ENCODE measurements at regions not wholly inside any gene's neighbourhood (a gene's known extent, or its start where the extent isn't known, plus 50 kb on each side); places are given as distances from the start of the nearest gene placed in this dataset.
"Not testable (repeated sequence)": the region's sequence is repeated elsewhere in the genome, so short reads cannot be mapped to it uniquely, and the experiment has no call there.

GRCh38 chr1:116847688-116848531 is 61.8 kb upstream of the PTGFRN start:
- DNase-seq (ENCODE audit: low read depth), result peak; percentile 65
- H3K4me3 ChIP-seq (replicated peaks; ENCODE audit: low read depth, low read length), result no peak overlapping the region
- TF ChIP-seq, protein P1, sequence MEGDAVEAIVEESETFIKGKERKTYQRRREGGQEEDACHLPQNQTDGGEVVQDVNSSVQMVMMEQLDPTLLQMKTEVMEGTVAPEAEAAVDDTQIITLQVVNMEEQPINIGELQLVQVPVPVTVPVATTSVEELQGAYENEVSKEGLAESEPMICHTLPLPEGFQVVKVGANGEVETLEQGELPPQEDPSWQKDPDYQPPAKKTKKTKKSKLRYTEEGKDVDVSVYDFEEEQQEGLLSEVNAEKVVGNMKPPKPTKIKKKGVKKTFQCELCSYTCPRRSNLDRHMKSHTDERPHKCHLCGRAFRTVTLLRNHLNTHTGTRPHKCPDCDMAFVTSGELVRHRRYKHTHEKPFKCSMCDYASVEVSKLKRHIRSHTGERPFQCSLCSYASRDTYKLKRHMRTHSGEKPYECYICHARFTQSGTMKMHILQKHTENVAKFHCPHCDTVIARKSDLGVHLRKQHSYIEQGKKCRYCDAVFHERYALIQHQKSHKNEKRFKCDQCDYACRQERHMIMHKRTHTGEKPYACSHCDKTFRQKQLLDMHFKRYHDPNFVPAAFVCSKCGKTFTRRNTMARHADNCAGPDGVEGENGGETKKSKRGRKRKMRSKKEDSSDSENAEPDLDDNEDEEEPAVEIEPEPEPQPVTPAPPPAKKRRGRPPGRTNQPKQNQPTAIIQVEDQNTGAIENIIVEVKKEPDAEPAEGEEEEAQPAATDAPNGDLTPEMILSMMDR (IDR thresholded peaks at IDR 0.05; ENCODE audit: low read length, missing control alignments), result no peak

DNA sequence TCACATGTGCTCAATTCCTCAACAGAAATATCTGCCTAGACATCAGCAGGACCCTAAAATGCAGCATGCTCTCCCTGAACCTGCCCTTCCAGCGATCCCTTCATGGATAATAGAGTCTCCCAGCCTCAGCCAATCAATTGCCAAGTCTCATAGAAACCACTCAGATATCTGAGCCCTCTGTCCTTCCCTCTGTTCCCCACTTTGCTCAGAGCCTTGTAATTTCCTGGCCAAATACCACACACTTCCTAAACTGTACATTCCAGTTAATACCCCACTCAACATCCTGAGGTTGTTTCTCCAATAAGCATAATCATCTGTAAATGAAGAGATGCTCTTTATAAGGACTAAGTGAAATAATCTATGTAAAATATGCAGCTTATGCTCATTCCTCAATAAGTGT is 59.3 kb upstream of the PTGFRN start:
- DNase-seq (ENCODE audit: low read depth), result no peak
- H3K4me3 ChIP-seq (replicated peaks; ENCODE audit: low read depth, low read length), result no peak overlapping the region
- TF ChIP-seq, protein P1 (IDR thresholded peaks at IDR 0.05; ENCODE audit: low read length, missing control alignments), result no peak

DNA sequence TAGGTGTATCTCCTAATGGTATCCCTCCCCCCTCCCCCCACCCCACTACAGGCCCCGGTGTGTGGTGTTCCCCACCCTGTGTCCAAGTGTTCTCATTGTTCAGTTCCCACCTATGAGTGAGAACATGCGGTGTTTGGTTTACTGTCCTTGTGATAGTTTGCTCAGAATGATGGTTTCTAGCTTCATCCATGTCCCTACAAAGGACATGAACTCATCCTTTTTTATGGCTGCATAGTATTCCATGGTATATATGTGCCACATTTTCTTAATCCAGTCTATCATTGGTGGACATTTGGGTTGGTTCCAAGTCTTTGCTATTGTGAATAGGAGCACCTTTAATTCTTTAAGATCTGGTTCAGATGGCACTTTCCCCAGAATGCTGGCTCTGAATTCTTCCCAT is 58.5 kb upstream of the PTGFRN start:
- not testable (repeated sequence) for DNase-seq (ENCODE audit: low read depth)

DNA sequence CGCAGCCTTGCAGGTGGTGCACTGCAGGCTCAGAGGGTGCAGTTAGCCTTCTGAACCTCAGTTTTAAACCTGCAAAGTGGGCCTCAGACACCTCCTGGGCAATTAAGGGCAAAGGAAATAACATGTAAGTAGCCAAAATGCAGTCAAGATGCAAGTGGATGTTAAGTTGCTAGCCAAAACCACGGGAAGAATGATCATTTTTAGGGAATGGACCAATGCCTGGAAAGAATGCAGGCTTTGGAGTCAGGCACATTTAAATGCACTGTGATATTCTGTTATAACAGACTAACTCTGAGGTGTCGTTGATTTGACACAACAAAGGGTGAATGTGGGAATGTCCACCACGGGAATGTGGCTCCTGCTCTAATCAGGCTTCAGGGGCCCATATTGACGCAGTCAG is 57.9 kb upstream of the PTGFRN start:
- TF ChIP-seq, protein P1 (IDR thresholded peaks at IDR 0.05; ENCODE audit: low read length, missing control alignments), result no peak
- no peak overlapping the region for H3K4me3 ChIP-seq (replicated peaks; ENCODE audit: low read depth, low read length)

More for the DNA sequence above, 58.5 kb upstream of the PTGFRN start:
- not testable (repeated sequence) for H3K4me3 ChIP-seq (replicated peaks; ENCODE audit: low read depth, low read length)

DNA sequence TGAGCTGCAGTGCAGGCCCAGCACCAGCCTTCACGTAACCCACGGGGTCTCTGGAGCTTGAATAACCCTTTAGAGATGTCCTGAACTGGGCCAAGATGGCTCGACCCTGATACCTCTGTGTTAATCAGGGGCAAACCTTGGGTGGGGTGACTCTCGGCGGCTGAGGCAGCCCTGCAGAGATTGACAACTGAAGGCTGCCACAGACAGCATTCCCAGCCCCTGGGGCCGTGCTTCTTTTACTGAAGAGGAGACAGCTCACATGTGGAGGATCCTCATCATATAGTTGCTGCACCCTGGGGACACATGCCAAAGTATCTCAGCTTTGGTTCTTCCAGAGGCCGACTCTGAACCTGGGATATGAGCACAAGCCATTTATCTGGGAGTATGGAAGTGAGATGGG is 57.3 kb upstream of the PTGFRN start:
- no peak for DNase-seq (ENCODE audit: low read depth)
- H3K4me3 ChIP-seq (replicated peaks; ENCODE audit: low read depth, low read length), result no peak overlapping the region
- TF ChIP-seq, protein P1 (IDR thresholded peaks at IDR 0.05; ENCODE audit: low read length, missing control alignments), result no peak

More for the DNA sequence above, 57.9 kb upstream of the PTGFRN start:
- no peak for DNase-seq (ENCODE audit: low read depth)

DNA sequence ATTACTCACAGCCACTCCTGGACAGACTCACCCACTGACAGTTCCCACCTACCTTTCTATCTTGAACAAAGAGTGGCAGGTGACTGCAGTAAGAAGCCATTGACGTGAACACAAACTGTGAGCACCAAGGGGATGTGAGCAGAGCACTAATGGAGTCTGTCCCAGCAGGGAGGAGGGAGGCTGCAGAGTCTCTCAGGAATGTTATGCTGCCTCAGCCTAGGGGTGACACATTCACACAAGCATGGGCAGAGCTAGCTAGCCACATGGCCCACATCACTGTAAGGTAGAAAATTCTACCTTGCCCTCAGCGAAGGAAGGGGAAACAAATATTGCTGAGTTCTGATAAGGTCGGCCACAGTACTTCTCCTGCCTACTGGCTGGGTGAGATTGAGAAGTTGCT is 56.8 kb upstream of the PTGFRN start:
- H3K4me3 ChIP-seq (replicated peaks; ENCODE audit: low read depth, low read length), result no peak overlapping the region
- TF ChIP-seq, protein P1 (IDR thresholded peaks at IDR 0.05; ENCODE audit: low read length, missing control alignments), result no peak
- no peak for DNase-seq (ENCODE audit: low read depth)

DNA sequence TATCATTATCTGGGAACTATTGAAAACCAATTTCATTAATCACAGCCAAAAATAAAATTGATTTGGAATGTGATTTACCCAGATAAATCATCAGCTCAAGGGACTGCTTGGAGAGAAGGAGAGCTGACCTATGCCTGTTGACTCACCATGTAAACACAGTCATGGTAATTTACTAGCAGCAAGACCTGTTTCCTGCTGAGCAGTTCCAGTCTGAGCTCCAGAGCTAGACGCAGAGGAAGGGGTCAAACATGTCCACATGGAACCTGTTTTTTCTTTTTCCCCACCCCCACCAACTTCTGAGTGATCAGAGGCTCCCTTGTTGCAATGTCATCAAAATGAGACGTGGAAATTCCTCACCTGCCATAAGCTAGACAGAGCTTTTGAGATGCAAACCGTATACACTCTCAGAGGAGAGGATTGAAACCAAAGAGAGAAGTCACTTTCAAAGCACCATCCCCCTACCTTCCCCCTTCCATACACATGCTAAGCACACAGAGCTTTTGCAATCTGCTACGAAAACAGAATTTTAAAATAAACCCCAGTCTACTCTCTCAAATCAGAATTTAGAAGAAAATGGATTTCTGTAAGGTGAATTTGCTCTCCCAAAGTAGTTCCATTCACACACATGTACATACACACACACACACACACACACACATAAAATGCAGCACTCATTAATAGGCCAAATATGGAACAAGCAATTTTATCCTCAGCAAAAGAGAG is 55.9 kb upstream of the PTGFRN start:
- TF ChIP-seq, protein P1 (IDR thresholded peaks at IDR 0.05; ENCODE audit: low read length, missing control alignments), result no peak
- H3K4me3 ChIP-seq (replicated peaks; ENCODE audit: low read depth, low read length), result no peak overlapping the region
- DNase-seq (ENCODE audit: low read depth), result peak; percentile 85
